ENCODE measurements at regions not wholly inside any gene's neighbourhood (a gene's known extent, or its start where the extent isn't known, plus 50 kb on each side); places are given as distances from the start of the nearest gene placed in this dataset.

GRCh38 chr12:75722714-75723200 is 211.3 kb upstream of the KRR1 start:
- TF ChIP-seq GATA2 (IDR thresholded peaks at IDR 0.05; ENCODE audit: low read depth, low read length) (no peak), GATA3 (IDR thresholded peaks at IDR 0.05; ENCODE audit: low read depth, low read length) (no peak)

All from SH-SY5Y (cell line).